ENCODE measurements at regions not wholly inside any gene's neighbourhood (a gene's known extent, or its start where the extent isn't known, plus 50 kb on each side); places are given as distances from the start of the nearest gene placed in this dataset.

GRCh38 chr1:227445092-227445674 is 118.2 kb upstream of the ZNF678 start:
- CTCF ChIA-PET: interaction anchor here (0.9 kb wide), 1 partner anchor 14 kb away, joined by 4 read pairs; no protein-coding TSS in a partner anchor
- no peak for ATAC-seq
- POLR2A ChIA-PET: no interaction called here
- no peak for TF ChIP-seq CTCF (IDR thresholded peaks at IDR 0.05)
- Mint-ChIP-seq H3K9me3 (no peaks in the 10 kb centered on the region), H3K27ac (no peak overlapping the region), H3K4me1 (ENCODE audit: low read depth) (peaks cover 2% of the 10 kb centered on the region), H3K4me3 (no peak overlapping the region), H3K27me3 (peaks cover 24% of the 10 kb centered on the region), H3K36me3 (ENCODE audit: low read depth) (no peaks in the 10 kb centered on the region)
- no peak for DNase-seq
- intact Hi-C loops (cut with micrococcal nuclease): no loop called here

- Mint-ChIP-seq H3K9me3 (no peaks in the 10 kb centered on the region), H3K27me3 (peaks cover 19% of the 10 kb centered on the region), H3K4me1 (ENCODE audit: low read depth) (no peaks in the 10 kb centered on the region), H3K4me3 (no peak overlapping the region), H3K27ac (no peak overlapping the region), H3K36me3 (ENCODE audit: low read depth) (no peaks in the 10 kb centered on the region)
- ATAC-seq (no peak), DNase-seq (no peak)
- ChIA-PET POLR2A (interaction anchor here (0.6 kb wide), 1 partner anchor 112 kb away, joined by 3 read pairs; no protein-coding TSS in a partner anchor), CTCF (interaction anchor here (0.6 to 1.4 kb wide), 3 partner anchors 9 to 41 kb away, joined by 3 to 6 read pairs (median 3); no protein-coding TSS in a partner anchor)
- no peak for TF ChIP-seq CTCF (IDR thresholded peaks at IDR 0.05)
- intact Hi-C loops (cut with micrococcal nuclease): no loop called here
Measured at GRCh38 chr1:227440182-227440581, 121.9 kb upstream of the CDC42BPA start.

- POLR2A ChIA-PET: no interaction called here
- Mint-ChIP-seq H3K27me3 (peaks cover 20% of the 10 kb centered on the region), H3K36me3 (ENCODE audit: low read depth) (no peaks in the 10 kb centered on the region), H3K4me3 (no peak overlapping the region), H3K27ac (no peak overlapping the region), H3K9me3 (no peaks in the 10 kb centered on the region), H3K4me1 (ENCODE audit: low read depth) (no peaks in the 10 kb centered on the region)
- intact Hi-C loops (cut with micrococcal nuclease): no loop called here
- CTCF ChIA-PET: no interaction called here
- no peak for ATAC-seq
- DNase-seq: no peak
- TF ChIP-seq CTCF (IDR thresholded peaks at IDR 0.05): peak; percentile 25
Measured at GRCh38 chr1:227437495-227438008, 119.3 kb upstream of the CDC42BPA start.

- no peak overlapping the region for H3K27ac Mint-ChIP-seq
- ChIA-PET POLR2A (no interaction called here), CTCF (interaction anchor here (0.7 to 1.4 kb wide), 2 partner anchors 8 to 13 kb away, joined by 3 to 4 read pairs; no protein-coding TSS in a partner anchor)
- no peak overlapping the region for H3K4me3 Mint-ChIP-seq
- no peak for TF ChIP-seq CTCF (IDR thresholded peaks at IDR 0.05)
- ATAC-seq (no peak), DNase-seq (no peak)
- H3K36me3 Mint-ChIP-seq (ENCODE audit: low read depth): no peaks in the 10 kb centered on the region
- H3K27me3 Mint-ChIP-seq: peaks cover 18% of the 10 kb centered on the region
- intact Hi-C loops (cut with micrococcal nuclease): no loop called here
- H3K4me1 Mint-ChIP-seq (ENCODE audit: low read depth): peaks cover 3% of the 10 kb centered on the region
- H3K9me3 Mint-ChIP-seq: no peaks in the 10 kb centered on the region
Measured at GRCh38 chr1:227434808-227435444, 116.6 kb upstream of the CDC42BPA start.

Data from activated CD8-positive, alpha-beta T cell treated with anti-CD3 and anti-CD28 coated beads for 36 hours (primary cell).